Transverse colon (tissue), 4 donors: ENCODE measurements at regions not wholly inside any gene's neighbourhood (a gene's known extent, or its start where the extent isn't known, plus 50 kb on each side); places are given as distances from the start of the nearest gene placed in this dataset.

Experiments
- CTCF ChIP-seq, 5 experiments: fragments of 200-600 bp in 3 of 5; fragments of 450-650 bp in 2 of 5; sonication (generic) in 3 of 5; IDR thresholded peaks; 1 replicate in 2 of 5; 2 replicates in 3 of 5; pipeline ENCODE4 v1.5.1; 2016 to 2017; ENCODE audit warnings: antibody characterized with exemption in 5 of 5, inconsistent platforms in 3 of 5, mild to moderate bottlenecking in 2 of 5, moderate library complexity in 1 of 5
- POLR2AphosphoS5 ChIP-seq, 3 donors: sonication (generic); formaldehyde crosslinking; IDR thresholded peaks; one replicate each; pipeline ENCODE4 v1.6.1; 2016; ENCODE audit warnings: antibody characterized with exemption in 3 of 3

GRCh38 chr19:30094756-30095140, 152.7 kb downstream of the URI1 start:
- TF ChIP-seq CTCF (IDR thresholded peaks at IDR 0.05), result no peak
- TF ChIP-seq POLR2AphosphoS5 (IDR thresholded peaks at IDR 0.05), result no peak
